ENCODE measurements at regions not wholly inside any gene's neighbourhood (a gene's known extent, or its start where the extent isn't known, plus 50 kb on each side); places are given as distances from the start of the nearest gene placed in this dataset.

DNA sequence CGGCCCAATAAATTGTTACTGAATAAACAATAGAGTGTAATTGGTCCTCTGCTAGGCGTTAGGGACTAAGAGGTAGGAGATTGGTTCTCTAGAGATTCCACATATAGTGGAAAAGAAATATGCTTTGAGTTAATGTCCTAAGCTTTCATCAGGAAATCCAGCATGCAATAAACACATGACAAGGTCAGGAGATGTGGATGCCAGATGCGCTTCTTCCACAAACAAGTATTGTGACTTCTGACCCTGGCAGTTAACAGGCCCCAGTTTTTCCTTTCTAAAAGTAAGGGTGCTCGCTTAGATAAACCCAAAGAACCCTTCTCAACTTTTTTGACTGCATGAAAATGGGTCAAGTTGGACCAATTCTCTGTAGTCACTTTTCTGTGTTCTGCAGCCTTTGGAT is 146.5 kb upstream of the SOX21 start:
- TF ChIP-seq CTCF (IDR thresholded peaks at IDR 0.05) (no peak), POLR2A (IDR thresholded peaks at IDR 0.05) (no peak)
